ENCODE measurements at regions not wholly inside any gene's neighbourhood (a gene's known extent, or its start where the extent isn't known, plus 50 kb on each side); places are given as distances from the start of the nearest gene placed in this dataset.

GRCh38 chr1:238186887-238187574 lies 296.3 kb upstream of the ZP4 start:
- TF ChIP-seq POLR2A (IDR thresholded peaks at IDR 0.05) = no peak
- no peak for TF ChIP-seq CTCF (IDR thresholded peaks at IDR 0.05)
- H3K27ac ChIP-seq = no peak overlapping the region
- no peaks in the 10 kb centered on the region for H3K36me3 ChIP-seq (replicated peaks in 1 of 2)
- no peaks in the 10 kb centered on the region for H3K4me1 ChIP-seq (replicated peaks in 1 of 2)
- intact Hi-C loops (cut with DNase I) = no loop called here
- 85 to 94% (median 89%) methylated on average over 4 of the region's 4 CpGs for WGBS, 4 donors
- H3K27me3 ChIP-seq = no peaks in the 10 kb centered on the region
- H3K9me3 ChIP-seq (replicated peaks in 1 of 3) = no peaks in the 10 kb centered on the region
- no peak overlapping the region for H3K4me3 ChIP-seq
- no peak for DNase-seq

- no peaks in the 10 kb centered on the region for H3K4me1 ChIP-seq (replicated peaks in 1 of 2)
- no peak overlapping the region for H3K27ac ChIP-seq
- 75 to 79% (median 79%) methylated on average over 7 of the region's 7 CpGs for WGBS, 4 donors
- no peak for TF ChIP-seq CTCF (IDR thresholded peaks at IDR 0.05)
- TF ChIP-seq POLR2A (IDR thresholded peaks at IDR 0.05) = no peak
- no peak for DNase-seq
- no peaks in the 10 kb centered on the region for H3K9me3 ChIP-seq (replicated peaks in 1 of 3)
- no peaks in the 10 kb centered on the region for H3K36me3 ChIP-seq (replicated peaks in 1 of 2)
- intact Hi-C loops (cut with DNase I) = no loop called here
- H3K4me3 ChIP-seq = no peak overlapping the region
- no peaks in the 10 kb centered on the region for H3K27me3 ChIP-seq
These were observed 287.4 kb upstream of the ZP4 start for GRCh38 chr1:238177960-238178645.

GRCh38 chr1:238177351-238177750 lies 286.6 kb upstream of the ZP4 start:
- Histone ChIP-seq H3K4me3 (no peak overlapping the region), H3K4me1 (replicated peaks in 1 of 2) (no peaks in the 10 kb centered on the region), H3K27me3 (no peaks in the 10 kb centered on the region), H3K9me3 (replicated peaks in 1 of 3) (no peaks in the 10 kb centered on the region), H3K36me3 (replicated peaks in 1 of 2) (no peaks in the 10 kb centered on the region), H3K27ac (no peak overlapping the region)
- WGBS, 4 donors = 75 to 87% (median 80%) methylated on average over 1 of the region's 1 CpG
- TF ChIP-seq POLR2A (IDR thresholded peaks at IDR 0.05) (no peak), CTCF (IDR thresholded peaks at IDR 0.05) (no peak)
- intact Hi-C loops (cut with DNase I) = no loop called here
- DNase-seq = no peak

GRCh38 chr1:238176441-238176840 lies 285.7 kb upstream of the ZP4 start:
- TF ChIP-seq CTCF (IDR thresholded peaks at IDR 0.05) (no peak), POLR2A (IDR thresholded peaks at IDR 0.05) (no peak)
- no peaks in the 10 kb centered on the region for H3K36me3 ChIP-seq (replicated peaks in 1 of 2)

More at GRCh38 chr1:238176441-238176840, 285.7 kb upstream of the ZP4 start:
- DNase-seq = no peak
- WGBS, 4 donors = 86 to 96% (median 93%) methylated on average over 2 of the region's 2 CpGs
- intact Hi-C loops (cut with DNase I) = no loop called here
- Histone ChIP-seq H3K27ac (no peak overlapping the region), H3K4me3 (no peak overlapping the region), H3K9me3 (replicated peaks in 1 of 3) (no peaks in the 10 kb centered on the region), H3K4me1 (replicated peaks in 1 of 2) (no peaks in the 10 kb centered on the region), H3K27me3 (no peaks in the 10 kb centered on the region)

Measured in adrenal gland (tissue), 9 donors.